HCT116 (cell line): ENCODE measurements at regions not wholly inside any gene's neighbourhood (a gene's known extent, or its start where the extent isn't known, plus 50 kb on each side); places are given as distances from the start of the nearest gene placed in this dataset.

Source experiments
- ATAC-seq: fragments of 200-7000 bp; cut with Tn5 transposase; 2 replicates; pipeline ENCODE4 v1.9.1; 2020; ENCODE audit warnings: mild to moderate bottlenecking, moderate library complexity
- BruUV-seq: library from RNA; stranded (reverse); fragments of 400-500 nt; replicated peaks from 2 replicates; lab custom pipeline; 2021; lab: Mats Ljungman, UMichigan
- CTCF ChIA-PET: fragments of 300-600 bp; sonication (Branson Sonifier 250); formaldehyde crosslinking; loops from one replicate; lab custom pipeline; 2021; ENCODE audit warnings: antibody characterized with exemption; lab: Charles Lee
- POLR2A ChIA-PET: fragments of 300-600, 350-600 bp; sonication (Branson Sonifier 250); formaldehyde crosslinking; loops from one replicate; lab custom pipeline; 2021; ENCODE audit warnings: antibody characterized with exemption; lab: Charles Lee
- RAD21 ChIA-PET, 2 experiments: fragments of 300-600 bp; sonication (Branson Sonifier 250); formaldehyde crosslinking; loops; one replicate each; lab custom pipeline; 2023; ENCODE audit warnings: low total read pairs in 2 of 2; ENCODE audit not compliant: uncharacterized antibody in 2 of 2, unreplicated experiment in 2 of 2, low non-redundant PET in 1 of 2; lab: Charles Lee
- DNase-seq: peaks from one replicate; pipeline ENCODE4 v3.0.0-alpha.2; 2010; ENCODE audit warnings: low read depth, low spot score
- H2AFZ ChIP-seq: fragments of 200-600 bp; shearing (Covaris generic), sonication (generic); 2 replicates; pipeline ENCODE4 v1.6.1; 2017; ENCODE audit warnings: low read depth, mixed run types, mixed read lengths, antibody characterized with exemption, low read length; ENCODE audit not compliant: poor library complexity, severe bottlenecking
- H3K27ac ChIP-seq: 2 replicates; pipeline ENCODE4 v1.5.1; 2012; ENCODE audit warnings: low read depth, low read length
- H3K27me3 ChIP-seq: fragments of 200-600 bp; sonication (generic); 2 replicates; pipeline ENCODE4 v1.6.1; 2016; ENCODE audit warnings: mixed run types, low read length, mixed read lengths; ENCODE audit not compliant: insufficient read depth
- H3K36me3 ChIP-seq, 2 experiments: fragments of 200-500 bp in 1 of 2; fragments of 200-600 bp in 1 of 2; sonication (Bioruptor generic) in 1 of 2; sonication (generic) in 1 of 2; 2 replicates each; pipeline versions ENCODE4 v1.5.1 to v1.6.1; 2014 to 2016; ENCODE audit warnings: low read length in 2 of 2, inconsistent platforms in 1 of 2, mixed read lengths in 1 of 2, mixed run types in 1 of 2; ENCODE audit not compliant: insufficient read depth in 2 of 2, control insufficient read depth in 1 of 2
- H3K4me1 ChIP-seq, 2 experiments: fragments of 200-600 bp in 1 of 2; sonication (generic) in 1 of 2; 2 replicates each; pipeline versions ENCODE4 v1.5.1 to v1.6.1; 2012 to 2017; ENCODE audit warnings: low read length in 2 of 2, inconsistent platforms in 1 of 2, mild to moderate bottlenecking in 1 of 2, mixed read lengths in 1 of 2, mixed run types in 1 of 2, moderate library complexity in 1 of 2; ENCODE audit not compliant: insufficient read depth in 2 of 2, control insufficient read depth in 1 of 2
- H3K4me2 ChIP-seq: fragments of 200-600 bp; sonication (generic); 2 replicates; pipeline ENCODE4 v1.6.1; 2017; ENCODE audit warnings: mixed run types, low read length, mixed read lengths
- H3K4me3 ChIP-seq, 2 experiments: fragments of 200-600 bp in 1 of 2; sonication (generic) in 1 of 2; replicated peaks in 1 of 2; 2 replicates each; pipeline ENCODE4 v1.5.1; 2011 to 2016; ENCODE audit warnings: low read length in 2 of 2, control low read depth in 1 of 2, low read depth in 1 of 2, mild to moderate bottlenecking in 1 of 2, mixed read lengths in 1 of 2, mixed run types in 1 of 2
- H3K79me2 ChIP-seq: fragments of 200-600 bp; sonication (generic); 2 replicates; pipeline ENCODE4 v1.6.1; 2017; ENCODE audit warnings: mild to moderate bottlenecking, mixed run types, low read length, moderate library complexity, mixed read lengths; ENCODE audit not compliant: insufficient read depth
- H3K9ac ChIP-seq: fragments of 200-600 bp; sonication (generic); 2 replicates; pipeline ENCODE4 v1.6.1; 2016; ENCODE audit warnings: low read length, mixed read lengths
- H3K9me2 ChIP-seq: fragments of 200-600 bp; sonication (generic), shearing (Covaris generic); 2 replicates; pipeline ENCODE4 v1.6.1; 2017; ENCODE audit warnings: mixed run types, mild to moderate bottlenecking, moderate library complexity; ENCODE audit not compliant: insufficient read depth
- H3K9me3 ChIP-seq, 2 experiments: fragments of 200-500 bp in 1 of 2; fragments of 200-600 bp in 1 of 2; sonication (Bioruptor generic) in 1 of 2; sonication (generic) in 1 of 2; 2 replicates each; pipeline ENCODE4 v1.6.1; 2014 to 2017; ENCODE audit warnings: low read length in 2 of 2, mixed read lengths in 2 of 2, inconsistent platforms in 1 of 2, low read depth in 1 of 2, mild to moderate bottlenecking in 1 of 2, mixed run types in 1 of 2, moderate library complexity in 1 of 2; ENCODE audit not compliant: control insufficient read depth in 1 of 2, insufficient read depth in 1 of 2
- H4K20me1 ChIP-seq: fragments of 200-600 bp; sonication (generic), shearing (Covaris generic); 2 replicates; pipeline ENCODE4 v1.6.1; 2017; ENCODE audit warnings: mixed run types, mild to moderate bottlenecking, moderate library complexity; ENCODE audit not compliant: insufficient read depth
- CBX3 ChIP-seq: IDR thresholded peaks from 2 replicates; pipeline ENCODE4 v1.6.1; 2012; ENCODE audit warnings: low read depth
- EZH2phosphoT487 ChIP-seq: fragments of 200-600 bp; IDR thresholded peaks from 2 replicates; pipeline ENCODE4 v1.6.1; 2018; ENCODE audit warnings: antibody characterized with exemption, borderline replicate concordance
- JUND ChIP-seq: IDR thresholded peaks from 2 replicates; pipeline ENCODE4 v1.6.1; 2012
- POLR2A ChIP-seq: IDR thresholded peaks from 2 replicates; pipeline ENCODE4 v1.7.0; 2011; ENCODE audit warnings: borderline replicate concordance; ENCODE audit not compliant: insufficient read depth, insufficient read length; ENCODE audit errors: extremely low read depth
- RAD21 ChIP-seq: IDR thresholded peaks from 2 replicates; pipeline ENCODE4 v1.6.1; 2012; ENCODE audit warnings: low read depth, mild to moderate bottlenecking
- SP1 ChIP-seq: IDR thresholded peaks from 2 replicates; pipeline ENCODE4 v1.6.1; 2012; ENCODE audit warnings: low read depth
- SRF ChIP-seq: IDR thresholded peaks from 2 replicates; pipeline ENCODE4 v1.6.1; 2012; ENCODE audit warnings: low read depth
- TCF7L2 ChIP-seq: IDR thresholded peaks from 2 replicates; pipeline ENCODE4 v1.7.0; 2011; ENCODE audit warnings: borderline replicate concordance, inconsistent platforms; ENCODE audit not compliant: insufficient read depth, insufficient read length; ENCODE audit errors: extremely low read depth
- YY1 ChIP-seq: IDR thresholded peaks from 2 replicates; pipeline ENCODE4 v1.6.1; 2011; ENCODE audit warnings: low read length, low read depth, moderate library complexity, mild to moderate bottlenecking; ENCODE audit not compliant: insufficient replicate concordance; ENCODE audit errors: extremely low read depth
- ZFX ChIP-seq: fragments of 450-650 bp; IDR thresholded peaks from 2 replicates; pipeline ENCODE4 v1.6.1; 2017
- ZNF274 ChIP-seq: fragments of 200-500 bp; sonication (Bioruptor generic); IDR thresholded peaks from 2 replicates; pipeline ENCODE4 v1.6.1; 2014; ENCODE audit warnings: mild to moderate bottlenecking, low read depth, low read length, inconsistent platforms
- intact Hi-C: fragments of 100-400 bp; cut with micrococcal nuclease; formaldehyde crosslinking; loops from 2 replicates; pipeline ENCODE4 v1.10.0; 2022
- TF ChIP-seq, protein P1 (sequence below), 3 experiments: fragments of 200-600 bp in 1 of 3; sonication (generic) in 1 of 3; IDR thresholded peaks in 2 of 3; conservative IDR thresholded peaks in 1 of 3; 2 replicates each; pipeline ENCODE4 v1.5.1; 2012 to 2017; ENCODE audit warnings: low read depth in 2 of 3, low read length in 2 of 3, antibody characterized with exemption in 1 of 3, borderline replicate concordance in 1 of 3, control low read depth in 1 of 3, mild to moderate bottlenecking in 1 of 3, mixed read lengths in 1 of 3, mixed run types in 1 of 3, moderate library complexity in 1 of 3; ENCODE audit not compliant: insufficient read depth in 1 of 3
- TF ChIP-seq, protein P2 (sequence below): IDR thresholded peaks from 2 replicates; pipeline ENCODE4 v1.6.1; 2012

DNA sequence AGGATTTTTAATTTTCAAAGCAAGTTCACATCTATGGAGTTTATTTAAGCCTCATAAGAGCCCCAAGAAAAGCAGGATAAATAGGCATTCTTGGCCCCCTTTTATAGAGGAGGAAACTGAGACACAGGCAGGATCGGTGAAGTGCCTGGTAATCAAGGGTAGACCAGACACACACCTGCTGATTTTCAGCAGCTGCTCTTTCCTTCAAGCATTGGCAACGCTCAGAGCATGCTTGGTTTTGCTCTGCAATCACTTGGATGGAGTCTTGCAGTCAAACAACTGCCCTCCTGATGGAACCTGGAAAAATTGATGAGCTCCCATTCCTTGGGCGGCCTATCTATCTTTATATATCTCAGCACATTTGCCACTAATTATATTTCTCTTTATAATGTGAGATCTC is 478.9 kb upstream of the CAMK1G start (continued):
- TF ChIP-seq, protein P1, sequence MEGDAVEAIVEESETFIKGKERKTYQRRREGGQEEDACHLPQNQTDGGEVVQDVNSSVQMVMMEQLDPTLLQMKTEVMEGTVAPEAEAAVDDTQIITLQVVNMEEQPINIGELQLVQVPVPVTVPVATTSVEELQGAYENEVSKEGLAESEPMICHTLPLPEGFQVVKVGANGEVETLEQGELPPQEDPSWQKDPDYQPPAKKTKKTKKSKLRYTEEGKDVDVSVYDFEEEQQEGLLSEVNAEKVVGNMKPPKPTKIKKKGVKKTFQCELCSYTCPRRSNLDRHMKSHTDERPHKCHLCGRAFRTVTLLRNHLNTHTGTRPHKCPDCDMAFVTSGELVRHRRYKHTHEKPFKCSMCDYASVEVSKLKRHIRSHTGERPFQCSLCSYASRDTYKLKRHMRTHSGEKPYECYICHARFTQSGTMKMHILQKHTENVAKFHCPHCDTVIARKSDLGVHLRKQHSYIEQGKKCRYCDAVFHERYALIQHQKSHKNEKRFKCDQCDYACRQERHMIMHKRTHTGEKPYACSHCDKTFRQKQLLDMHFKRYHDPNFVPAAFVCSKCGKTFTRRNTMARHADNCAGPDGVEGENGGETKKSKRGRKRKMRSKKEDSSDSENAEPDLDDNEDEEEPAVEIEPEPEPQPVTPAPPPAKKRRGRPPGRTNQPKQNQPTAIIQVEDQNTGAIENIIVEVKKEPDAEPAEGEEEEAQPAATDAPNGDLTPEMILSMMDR (IDR thresholded peaks at IDR 0.05 in 2 of 3, conservative IDR thresholded peaks at IDR 0.05 in 1 of 3; ENCODE audit: borderline replicate concordance in 1 of 3, insufficient read depth in 1 of 3, low read depth in 2 of 3, low read length in 2 of 3): no peak

DNA sequence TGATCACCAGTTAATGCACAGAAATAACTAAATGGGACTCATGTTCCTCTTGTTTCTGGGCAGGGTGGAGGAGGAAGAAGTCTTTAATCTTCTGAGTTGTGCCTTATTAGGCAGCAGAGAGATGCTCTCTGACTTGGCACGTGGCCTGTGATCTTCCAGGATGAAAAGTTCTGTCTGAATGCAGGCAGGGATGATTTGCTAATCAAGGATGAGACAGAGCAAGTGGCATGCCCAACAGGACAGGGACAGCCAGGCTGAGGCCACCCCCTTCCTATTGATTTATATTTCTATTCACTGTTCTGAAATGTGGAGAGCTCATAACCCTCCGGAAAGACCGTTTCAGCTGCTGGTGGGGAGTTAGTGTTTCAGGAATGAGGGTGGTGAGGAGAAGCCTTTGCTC is 477.8 kb upstream of the CAMK1G start:
- Histone ChIP-seq H2AFZ (no peak overlapping the region), H3K27ac (no peak overlapping the region), H3K9me2 (no peaks in the 10 kb centered on the region), H3K9ac (no peak overlapping the region), H3K27me3 (no peaks in the 10 kb centered on the region; the same call in 1 of the 2 replicates), H3K9me3 (no peaks in the 10 kb centered on the region), H3K4me1 (no peaks in the 10 kb centered on the region), H3K79me2 (no peaks in the 10 kb centered on the region), H4K20me1 (no peaks in the 10 kb centered on the region), H3K4me3 (no peak overlapping the region), H3K4me2 (no peak overlapping the region), H3K36me3 (no peaks in the 10 kb centered on the region)
- DNase-seq (no peak), ATAC-seq (no peak)
- intact Hi-C loops: no loop called here
- TF ChIP-seq RAD21 (no peak), CBX3 (no peak)
- RAD21 ChIA-PET: no interaction called here
- CTCF ChIA-PET: no interaction called here
- BruUV-seq: no TSS peak
- POLR2A ChIA-PET: no interaction called here

DNA sequence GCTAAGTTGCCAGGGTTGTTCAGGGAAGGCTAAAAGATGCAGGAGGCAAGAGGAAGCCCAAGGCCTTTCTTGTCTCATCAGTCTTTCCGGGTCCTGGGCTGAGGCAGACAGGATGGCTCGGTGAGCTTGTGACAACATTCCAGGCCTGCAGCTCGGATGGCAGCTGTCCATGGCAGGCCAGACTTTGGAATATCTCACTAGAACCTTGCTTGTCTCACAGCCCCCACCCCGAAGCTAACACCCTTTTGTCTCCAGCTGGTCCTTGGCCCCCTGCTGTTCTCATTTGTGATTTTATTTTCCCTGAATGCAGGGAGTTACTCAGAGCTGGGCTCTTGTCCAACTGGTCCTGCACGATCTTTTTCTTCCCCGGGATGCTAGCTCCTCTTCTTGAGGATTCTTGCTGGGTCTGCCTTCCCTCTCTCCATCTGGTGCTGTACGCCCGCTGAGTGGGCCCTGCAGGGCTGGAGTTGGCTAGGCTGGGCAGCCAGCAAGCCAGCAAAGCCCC is 477.2 kb upstream of the CAMK1G start:
- H3K9ac ChIP-seq: no peak overlapping the region
- H3K36me3 ChIP-seq: no peaks in the 10 kb centered on the region
- no peak overlapping the region for H3K27ac ChIP-seq
- no peak for ATAC-seq
- H3K27me3 ChIP-seq: no peaks in the 10 kb centered on the region
- no peak overlapping the region for H3K4me3 ChIP-seq
- no peaks in the 10 kb centered on the region for H3K9me2 ChIP-seq
- CTCF ChIA-PET: no interaction called here
- intact Hi-C loops: no loop called here
- H4K20me1 ChIP-seq: no peaks in the 10 kb centered on the region
- POLR2A ChIA-PET: no interaction called here
- BruUV-seq: no TSS peak
- no peaks in the 10 kb centered on the region for H3K4me1 ChIP-seq
- H3K9me3 ChIP-seq: no peaks in the 10 kb centered on the region
- H2AFZ ChIP-seq: no peak overlapping the region
- RAD21 ChIA-PET: no interaction called here
- no peak for DNase-seq
- no peaks in the 10 kb centered on the region for H3K79me2 ChIP-seq
- H3K4me2 ChIP-seq: no peak overlapping the region
- TF ChIP-seq, protein P2, sequence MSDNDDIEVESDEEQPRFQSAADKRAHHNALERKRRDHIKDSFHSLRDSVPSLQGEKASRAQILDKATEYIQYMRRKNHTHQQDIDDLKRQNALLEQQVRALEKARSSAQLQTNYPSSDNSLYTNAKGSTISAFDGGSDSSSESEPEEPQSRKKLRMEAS: no peak
- no peak for TF ChIP-seq TCF7L2
- TF ChIP-seq SP1: no peak
- no peak for TF ChIP-seq POLR2A
- TF ChIP-seq YY1: no peak
- TF ChIP-seq ZNF274: no peak
- no peak for TF ChIP-seq JUND
- no peak for TF ChIP-seq SRF
- TF ChIP-seq EZH2phosphoT487: no peak
- TF ChIP-seq, protein P1 (IDR thresholded peaks at IDR 0.05 in 2 of 3, conservative IDR thresholded peaks at IDR 0.05 in 1 of 3; ENCODE audit: borderline replicate concordance in 1 of 3, insufficient read depth in 1 of 3, low read depth in 2 of 3, low read length in 2 of 3): no peak
- no peak for TF ChIP-seq ZFX
- TF ChIP-seq CBX3: no peak
